Fibroblast of pulmonary artery (primary cell): ENCODE measurements at regions not wholly inside any gene's neighbourhood (a gene's known extent, or its start where the extent isn't known, plus 50 kb on each side); places are given as distances from the start of the nearest gene placed in this dataset.
"Not testable (repeated sequence)": the region's sequence is repeated elsewhere in the genome, so short reads cannot be mapped to it uniquely, and the experiment has no call there.

ENCODE experiments used
- DNase-seq: peaks from one replicate; pipeline ENCODE4 v3.0.0-alpha.2; 2010; ENCODE audit warnings: low read depth
- H3K4me3 ChIP-seq: replicated peaks from 2 replicates; pipeline ENCODE4 v1.5.1; 2011; ENCODE audit warnings: low read depth, mild to moderate bottlenecking, control low read depth, low read length, moderate library complexity
- TF ChIP-seq, protein P1 (sequence below): IDR thresholded peaks from 2 replicates; pipeline ENCODE4 v1.5.1; 2011; ENCODE audit warnings: mild to moderate bottlenecking, control low read depth, low read length, inconsistent platforms; ENCODE audit errors: missing control alignments

DNA sequence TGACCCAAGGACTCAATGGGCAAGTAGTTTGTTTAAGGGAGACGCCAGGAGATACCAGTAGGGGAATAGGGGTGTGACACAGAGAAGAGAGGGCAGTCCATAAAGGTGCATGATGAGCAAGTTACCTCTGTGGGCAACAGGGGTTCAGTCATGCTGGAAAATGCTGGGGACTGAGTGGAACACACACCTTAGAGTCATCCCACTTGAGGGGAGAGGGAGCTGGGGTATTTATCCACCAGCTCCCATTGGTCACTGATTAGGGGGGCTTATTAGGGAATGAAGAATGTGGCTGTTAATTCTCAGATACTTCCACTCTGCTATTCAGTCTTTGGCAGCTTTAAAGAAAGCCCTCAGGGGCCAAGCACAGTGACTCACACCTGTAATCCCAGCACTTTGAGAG, 67.5 kb upstream of the MRI1 start:
- no peak overlapping the region for H3K4me3 ChIP-seq
- TF ChIP-seq, protein P1, sequence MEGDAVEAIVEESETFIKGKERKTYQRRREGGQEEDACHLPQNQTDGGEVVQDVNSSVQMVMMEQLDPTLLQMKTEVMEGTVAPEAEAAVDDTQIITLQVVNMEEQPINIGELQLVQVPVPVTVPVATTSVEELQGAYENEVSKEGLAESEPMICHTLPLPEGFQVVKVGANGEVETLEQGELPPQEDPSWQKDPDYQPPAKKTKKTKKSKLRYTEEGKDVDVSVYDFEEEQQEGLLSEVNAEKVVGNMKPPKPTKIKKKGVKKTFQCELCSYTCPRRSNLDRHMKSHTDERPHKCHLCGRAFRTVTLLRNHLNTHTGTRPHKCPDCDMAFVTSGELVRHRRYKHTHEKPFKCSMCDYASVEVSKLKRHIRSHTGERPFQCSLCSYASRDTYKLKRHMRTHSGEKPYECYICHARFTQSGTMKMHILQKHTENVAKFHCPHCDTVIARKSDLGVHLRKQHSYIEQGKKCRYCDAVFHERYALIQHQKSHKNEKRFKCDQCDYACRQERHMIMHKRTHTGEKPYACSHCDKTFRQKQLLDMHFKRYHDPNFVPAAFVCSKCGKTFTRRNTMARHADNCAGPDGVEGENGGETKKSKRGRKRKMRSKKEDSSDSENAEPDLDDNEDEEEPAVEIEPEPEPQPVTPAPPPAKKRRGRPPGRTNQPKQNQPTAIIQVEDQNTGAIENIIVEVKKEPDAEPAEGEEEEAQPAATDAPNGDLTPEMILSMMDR: no peak
- DNase-seq: no peak

DNA sequence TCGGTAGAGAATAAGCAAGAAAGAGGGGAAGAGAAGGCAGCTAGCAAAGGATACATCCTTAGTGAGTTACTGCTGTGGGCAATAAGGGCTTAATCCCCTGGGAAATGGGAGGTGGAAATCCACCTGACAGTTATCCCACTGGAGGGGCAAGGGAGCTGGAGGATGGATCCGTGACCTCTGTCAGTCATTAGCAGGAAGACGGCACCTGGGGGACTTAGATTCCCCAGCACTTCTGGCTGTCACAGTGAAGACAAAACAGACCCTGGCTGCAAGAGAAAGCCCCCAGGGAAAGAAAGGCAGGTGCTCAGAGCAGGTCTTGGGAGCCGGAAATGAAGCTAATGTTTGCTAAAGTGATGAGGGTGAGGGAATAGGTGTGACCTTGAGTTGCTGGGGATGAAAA, 70.4 kb upstream of the MRI1 start:
- TF ChIP-seq, protein P1: no peak
- H3K4me3 ChIP-seq: no peak overlapping the region
- no peak for DNase-seq

DNA sequence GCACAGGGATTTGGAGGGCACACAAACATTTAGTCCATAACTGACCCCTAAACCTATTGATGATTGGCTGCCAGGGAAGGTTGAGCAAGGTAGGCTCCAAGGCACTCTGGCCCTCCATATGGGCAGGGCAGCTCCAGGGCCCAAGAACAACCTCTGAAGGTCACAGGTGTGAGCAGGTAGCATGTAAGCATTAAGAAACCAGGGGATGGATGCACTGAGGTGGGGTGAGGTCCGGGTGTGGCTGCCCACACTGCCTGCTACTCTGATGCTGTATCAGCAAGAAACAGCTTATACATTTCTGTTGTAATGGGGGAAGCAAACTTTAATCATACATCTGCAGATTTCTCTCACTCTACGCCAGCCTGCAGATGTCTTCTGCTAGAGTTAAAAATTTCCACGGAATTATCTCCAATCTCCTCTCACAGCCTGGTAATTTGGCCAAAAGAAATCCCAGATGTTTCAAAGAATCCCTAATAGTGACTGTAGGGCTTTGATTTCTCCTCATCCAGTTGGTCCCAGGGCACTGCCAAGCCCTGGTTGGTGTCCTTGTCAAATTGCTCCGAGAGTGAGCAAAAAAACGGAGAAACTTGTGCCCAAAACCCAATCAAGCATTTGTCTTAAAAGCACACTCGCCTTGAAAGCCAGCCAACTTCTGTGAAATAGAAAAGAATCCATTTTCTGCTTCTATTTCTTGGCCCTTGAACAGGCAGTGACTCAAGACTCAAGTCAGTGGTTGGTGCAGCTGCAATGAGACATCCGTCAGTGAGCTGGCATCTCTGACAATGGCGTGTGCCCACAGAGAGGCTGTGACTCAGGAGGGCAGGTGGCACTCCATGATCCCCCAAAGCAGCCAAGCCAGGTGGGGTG, 72.5 kb upstream of the MRI1 start:
- no peak overlapping the region for H3K4me3 ChIP-seq
- TF ChIP-seq, protein P1: no peak
- DNase-seq: peak; percentile 16

DNA sequence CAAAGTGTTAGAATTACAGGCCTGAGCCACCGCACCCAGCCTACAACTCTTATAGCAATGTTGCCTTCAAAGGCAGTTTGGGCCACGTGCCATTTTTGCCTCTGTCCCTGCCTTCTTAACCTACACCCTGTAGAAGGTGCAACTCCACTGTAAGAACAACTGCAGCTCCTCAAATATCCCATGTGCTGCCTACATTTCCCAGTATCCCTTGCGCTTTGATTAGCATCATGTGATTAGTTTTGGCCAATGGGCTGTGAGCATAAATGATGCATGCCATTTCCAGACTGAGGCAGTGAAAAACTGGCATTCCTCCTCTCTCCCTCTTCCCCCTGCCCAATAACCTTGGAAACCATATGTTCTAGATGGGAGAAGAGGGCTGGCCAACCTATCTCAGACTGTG, 75.2 kb upstream of the MRI1 start:
- TF ChIP-seq, protein P1: no peak
- H3K4me3 ChIP-seq: no peak overlapping the region
- peak; percentile 29 for DNase-seq

DNA sequence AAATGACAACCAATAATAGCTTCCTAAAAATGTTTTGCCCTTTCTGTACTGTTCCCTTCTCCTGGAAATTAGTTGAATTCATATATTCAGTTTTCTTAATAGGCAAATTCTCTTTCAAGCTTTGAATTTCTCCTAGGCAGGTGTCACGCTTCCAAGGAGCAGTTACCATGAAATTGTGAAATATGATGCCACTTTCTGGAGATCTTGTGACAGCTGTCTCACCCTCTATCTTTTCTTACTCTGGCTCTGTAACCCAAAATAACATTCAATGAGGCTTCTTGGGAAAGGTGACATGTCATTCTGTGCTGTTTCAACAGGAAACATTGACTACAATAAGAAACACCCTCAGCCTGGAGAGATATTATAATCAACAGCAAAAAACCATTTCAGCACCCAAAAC, 80.3 kb upstream of the MRI1 start:
- TF ChIP-seq, protein P1: no peak
- no peak overlapping the region for H3K4me3 ChIP-seq
- no peak for DNase-seq

DNA sequence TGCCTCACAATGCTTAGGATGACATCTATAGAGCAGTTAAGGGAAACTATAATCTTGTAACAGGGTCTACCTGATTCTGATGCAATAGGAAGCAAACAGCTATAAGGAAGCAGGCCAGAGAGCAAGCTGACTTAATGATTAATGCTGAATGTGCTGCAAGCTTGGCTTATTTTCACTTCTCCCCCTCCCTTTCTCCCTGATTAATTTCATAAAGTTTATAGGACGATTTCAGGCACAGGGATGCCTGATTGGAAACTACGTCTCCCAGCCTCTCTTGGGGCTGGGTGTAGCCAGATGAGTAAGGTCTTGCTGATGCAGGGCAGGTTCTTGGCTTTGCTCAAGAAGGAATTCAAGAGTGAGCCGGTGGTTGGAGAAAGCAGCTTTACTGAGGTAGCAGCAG, 82.8 kb upstream of the MRI1 start:
- TF ChIP-seq, protein P1: no peak
- no peak overlapping the region for H3K4me3 ChIP-seq
- no peak for DNase-seq

DNA sequence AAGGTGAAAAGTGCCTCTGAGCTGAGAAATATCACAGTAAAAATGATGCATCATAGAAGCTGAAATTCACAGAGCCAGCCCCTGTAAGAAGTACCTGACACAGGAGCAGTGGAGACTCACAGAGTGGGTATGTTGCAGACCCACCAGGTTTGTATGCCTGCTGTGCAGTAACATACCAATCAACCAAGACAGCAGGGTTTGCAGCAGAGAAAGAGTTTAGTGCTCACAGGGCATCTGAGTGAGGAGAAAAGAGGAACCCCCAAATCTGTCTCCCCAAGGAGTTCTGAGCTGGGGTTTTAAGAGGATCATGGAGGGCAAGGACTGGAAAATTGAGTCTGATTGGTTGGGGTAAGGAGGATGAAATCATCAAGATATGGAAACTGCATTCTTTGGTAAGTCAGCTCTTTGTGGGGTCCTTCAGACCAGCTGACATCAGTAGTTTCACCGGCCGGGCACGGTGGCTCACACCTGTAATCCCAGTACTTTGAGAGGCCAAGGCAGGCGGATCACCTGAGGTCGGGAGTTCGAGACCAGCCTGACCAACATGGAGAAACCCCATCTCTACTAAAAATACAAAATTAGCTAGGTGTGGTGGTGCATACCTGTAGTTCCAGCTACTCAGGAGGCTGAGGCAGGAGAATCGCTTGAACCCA, 83.5 kb upstream of the MRI1 start:
- not testable (repeated sequence) for DNase-seq, H3K4me3 ChIP-seq

DNA sequence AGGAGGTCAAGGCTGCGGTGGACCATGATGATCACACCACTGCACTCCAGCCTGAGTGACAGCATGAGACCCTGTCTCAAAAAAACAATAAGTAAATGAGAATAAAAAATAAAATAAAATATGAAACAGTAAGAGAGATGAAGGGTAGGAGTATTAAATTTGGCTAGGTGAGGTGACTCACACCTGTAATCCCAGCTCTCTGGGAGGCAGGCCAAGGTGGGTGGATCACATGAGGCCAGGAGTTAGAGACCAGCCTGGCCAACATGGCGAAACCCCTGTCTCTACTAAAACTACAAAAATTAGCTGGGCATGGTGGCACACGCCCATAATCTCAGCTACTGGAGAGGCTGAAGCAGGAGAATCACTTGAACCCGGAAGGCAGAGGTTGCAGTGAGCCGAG, 87.4 kb upstream of the MRI1 start:
- not testable (repeated sequence) for DNase-seq, H3K4me3 ChIP-seq

DNA sequence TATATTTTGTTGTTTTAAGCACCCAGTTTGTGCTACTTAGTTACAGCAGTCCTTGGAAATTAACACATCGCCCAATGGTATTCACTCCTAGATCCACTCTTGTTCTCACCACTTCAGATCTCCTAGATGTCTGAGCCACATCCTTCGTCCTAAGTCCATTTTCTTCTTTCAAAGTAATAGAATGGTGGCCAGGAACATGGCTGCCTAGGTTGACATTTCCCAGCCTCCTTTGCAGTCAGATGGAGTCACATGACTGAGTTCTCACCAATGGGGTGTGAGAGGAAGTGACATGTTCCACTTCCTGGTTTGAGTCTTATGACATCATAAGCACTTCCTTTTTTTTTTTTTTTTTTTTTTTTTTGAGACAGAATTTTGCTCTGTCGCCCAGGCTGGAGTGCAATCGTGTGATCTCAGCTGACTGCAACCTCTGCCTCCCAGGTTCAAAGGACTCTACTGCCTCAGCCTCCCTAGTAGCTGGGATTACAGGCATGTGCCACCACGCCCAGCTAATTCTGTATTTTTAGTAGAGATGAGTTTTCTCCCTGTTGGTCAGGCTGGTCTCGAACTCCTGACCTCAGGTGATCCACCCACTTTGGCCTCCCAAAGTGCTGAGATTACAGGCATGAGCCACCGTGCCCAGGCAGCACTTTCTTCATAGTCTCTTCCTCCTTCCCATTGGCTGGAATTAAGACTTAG, 91.7 kb upstream of the MRI1 start:
- peak; percentile 6 for DNase-seq
- not testable (repeated sequence) for H3K4me3 ChIP-seq
